ENCODE measurements at regions not wholly inside any gene's neighbourhood (a gene's known extent, or its start where the extent isn't known, plus 50 kb on each side); places are given as distances from the start of the nearest gene placed in this dataset.

DNA sequence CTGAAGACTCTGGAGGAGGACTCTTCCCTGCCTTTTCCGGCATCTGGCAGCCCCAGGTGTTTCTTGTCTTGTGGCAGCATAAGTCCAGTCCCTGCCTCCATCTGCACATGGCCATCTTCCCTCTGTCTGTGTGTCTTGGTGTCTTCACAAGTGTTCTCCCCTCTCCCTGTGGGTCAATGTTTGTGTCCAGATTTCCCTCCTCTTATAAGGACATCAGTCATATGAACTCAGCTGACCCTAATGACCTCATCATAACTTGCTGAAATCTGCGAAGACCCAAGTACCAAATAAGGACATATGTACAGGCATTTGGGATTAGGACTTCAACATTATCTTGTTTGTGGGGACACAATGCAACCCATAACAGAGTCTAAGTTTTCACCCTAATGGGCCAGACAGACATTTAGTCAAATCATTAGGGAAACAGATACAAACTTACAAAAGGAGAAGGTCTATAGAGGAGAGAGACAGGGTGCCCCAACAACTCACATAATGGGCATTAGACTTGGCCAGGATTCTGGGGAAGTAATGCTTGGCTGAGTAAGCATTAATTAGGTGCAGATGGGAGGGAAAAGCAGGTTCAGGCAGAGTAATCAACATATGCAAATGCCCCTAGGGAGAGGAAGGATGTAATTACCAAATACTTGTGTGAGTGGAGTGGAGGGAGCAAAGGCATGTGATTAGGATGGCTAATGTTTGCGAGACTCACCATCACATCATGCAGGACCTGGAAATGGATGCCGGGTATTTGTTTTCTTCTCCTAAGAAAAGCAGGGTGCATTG, 372.8 kb upstream of the TBL1XR1 start:
- H3K9me3 ChIP-seq: no peaks in the 10 kb centered on the region
- no peak overlapping the region for H3K4me3 ChIP-seq
- no peaks in the 10 kb centered on the region for H3K36me3 ChIP-seq
- TF ChIP-seq, protein P1, sequence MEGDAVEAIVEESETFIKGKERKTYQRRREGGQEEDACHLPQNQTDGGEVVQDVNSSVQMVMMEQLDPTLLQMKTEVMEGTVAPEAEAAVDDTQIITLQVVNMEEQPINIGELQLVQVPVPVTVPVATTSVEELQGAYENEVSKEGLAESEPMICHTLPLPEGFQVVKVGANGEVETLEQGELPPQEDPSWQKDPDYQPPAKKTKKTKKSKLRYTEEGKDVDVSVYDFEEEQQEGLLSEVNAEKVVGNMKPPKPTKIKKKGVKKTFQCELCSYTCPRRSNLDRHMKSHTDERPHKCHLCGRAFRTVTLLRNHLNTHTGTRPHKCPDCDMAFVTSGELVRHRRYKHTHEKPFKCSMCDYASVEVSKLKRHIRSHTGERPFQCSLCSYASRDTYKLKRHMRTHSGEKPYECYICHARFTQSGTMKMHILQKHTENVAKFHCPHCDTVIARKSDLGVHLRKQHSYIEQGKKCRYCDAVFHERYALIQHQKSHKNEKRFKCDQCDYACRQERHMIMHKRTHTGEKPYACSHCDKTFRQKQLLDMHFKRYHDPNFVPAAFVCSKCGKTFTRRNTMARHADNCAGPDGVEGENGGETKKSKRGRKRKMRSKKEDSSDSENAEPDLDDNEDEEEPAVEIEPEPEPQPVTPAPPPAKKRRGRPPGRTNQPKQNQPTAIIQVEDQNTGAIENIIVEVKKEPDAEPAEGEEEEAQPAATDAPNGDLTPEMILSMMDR (IDR thresholded peaks at IDR 0.05): no peak
- DNase-seq (ENCODE audit: low spot score): no peak
- H3K4me1 ChIP-seq: peaks cover 0 to 9% of the 10 kb centered on the region in 2 donors
- H3K27me3 ChIP-seq: no peaks in the 10 kb centered on the region
- no peak overlapping the region for H3K27ac ChIP-seq

DNA sequence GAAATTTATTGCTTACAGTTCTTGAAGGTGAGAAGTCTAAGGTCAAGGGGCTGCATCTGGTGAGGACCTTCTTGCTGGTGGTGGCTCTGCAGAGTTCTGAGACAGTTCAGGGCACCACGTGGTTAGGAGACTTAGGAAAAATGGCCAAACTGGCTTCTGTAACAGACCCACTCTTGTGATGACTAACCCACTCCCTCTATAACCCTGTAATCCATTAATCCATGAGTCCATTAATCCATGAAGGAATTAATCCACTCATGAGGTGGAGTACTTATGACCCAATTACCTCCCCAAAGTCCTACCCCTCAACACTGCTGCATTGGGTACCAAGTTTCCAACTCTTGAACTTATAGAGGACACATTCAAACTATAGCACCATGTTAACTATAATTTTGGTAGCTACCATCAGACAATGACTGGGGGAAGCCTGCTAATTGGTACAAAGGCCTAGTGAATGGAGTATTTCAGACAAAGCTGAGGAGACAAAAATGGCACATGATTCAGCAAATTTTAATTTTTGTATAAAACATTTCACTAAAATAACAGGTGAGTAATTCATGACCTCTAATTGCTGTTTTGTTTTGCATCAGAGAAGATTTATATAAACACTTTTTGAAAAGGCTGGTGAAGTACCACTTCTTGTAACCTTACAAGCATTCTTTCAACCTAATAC, 374.1 kb upstream of the TBL1XR1 start:
- Histone ChIP-seq H3K4me1 (peaks cover 0 to 9% of the 10 kb centered on the region in 2 donors), H3K27ac (no peak overlapping the region), H3K27me3 (no peaks in the 10 kb centered on the region), H3K36me3 (no peaks in the 10 kb centered on the region), H3K4me3 (no peak overlapping the region), H3K9me3 (no peaks in the 10 kb centered on the region)
- TF ChIP-seq, protein P1 (IDR thresholded peaks at IDR 0.05): no peak
- DNase-seq (ENCODE audit: low spot score): no peak

DNA sequence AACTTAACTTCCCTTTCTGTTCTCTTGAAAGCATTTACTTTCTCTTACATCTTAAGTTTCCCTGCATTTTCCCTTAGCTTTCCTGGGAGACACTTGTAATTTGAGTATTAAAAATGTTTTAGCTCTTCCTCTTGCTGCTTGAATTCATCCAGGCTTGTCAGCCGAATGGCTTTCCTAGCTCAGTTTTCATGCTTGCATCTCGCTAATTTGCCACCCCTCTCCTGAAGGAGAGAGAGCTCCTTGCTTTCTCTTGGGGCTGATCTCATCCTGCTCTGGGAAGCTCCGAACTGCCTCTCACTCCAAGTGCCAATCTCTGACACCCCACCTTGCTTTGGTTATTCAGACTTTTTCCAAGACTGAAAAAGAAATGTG, 374.6 kb upstream of the TBL1XR1 start:
- TF ChIP-seq, protein P1 (IDR thresholded peaks at IDR 0.05): no peak
- no peaks in the 10 kb centered on the region for H3K9me3 ChIP-seq
- H3K27ac ChIP-seq: no peak overlapping the region
- H3K4me3 ChIP-seq: no peak overlapping the region
- no peak for DNase-seq (ENCODE audit: low spot score)
- no peaks in the 10 kb centered on the region for H3K36me3 ChIP-seq
- peaks cover 0 to 9% of the 10 kb centered on the region in 2 donors for H3K4me1 ChIP-seq
- H3K27me3 ChIP-seq: no peaks in the 10 kb centered on the region

DNA sequence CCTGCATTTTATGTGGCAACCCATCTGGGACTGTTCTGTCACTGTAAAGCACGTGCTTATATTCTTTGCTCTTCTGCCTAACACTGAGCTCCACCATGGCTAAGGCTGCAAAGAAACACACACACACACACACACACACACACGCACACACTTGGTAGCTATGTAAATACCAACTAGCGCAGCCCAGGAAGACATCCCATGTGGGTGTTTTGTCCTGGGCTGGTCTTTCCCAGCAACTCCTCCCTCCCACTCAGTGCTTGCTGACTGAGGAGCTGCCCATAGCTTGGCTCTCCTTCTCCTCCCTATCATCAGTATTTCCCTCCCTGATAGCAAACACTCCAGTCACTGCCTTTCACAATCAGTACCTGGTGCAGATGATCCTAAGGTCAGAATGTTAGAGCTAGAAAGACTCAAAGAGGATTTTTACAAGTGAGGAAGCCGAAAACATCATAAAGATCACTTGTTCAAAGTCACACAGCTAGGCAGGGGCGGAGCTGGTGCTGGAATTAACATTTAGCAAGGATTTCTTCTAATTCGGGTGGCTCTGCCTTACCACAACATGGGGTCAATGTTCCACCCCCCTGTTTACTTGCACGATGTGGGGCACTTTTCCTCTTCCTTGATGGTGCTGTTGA, 377.1 kb upstream of the TBL1XR1 start:
- no peaks in the 10 kb centered on the region for H3K36me3 ChIP-seq
- no peaks in the 10 kb centered on the region for H3K27me3 ChIP-seq
- no peak overlapping the region for H3K27ac ChIP-seq
- H3K4me1 ChIP-seq: peaks cover 0 to 9% of the 10 kb centered on the region in 2 donors
- H3K4me3 ChIP-seq: no peak overlapping the region
- TF ChIP-seq, protein P1 (IDR thresholded peaks at IDR 0.05): no peak
- DNase-seq (ENCODE audit: low spot score): no peak
- no peaks in the 10 kb centered on the region for H3K9me3 ChIP-seq

- no peak overlapping the region for H3K4me3 ChIP-seq
- H3K4me1 ChIP-seq: peaks cover 0 to 9% of the 10 kb centered on the region in 2 donors
- H3K9me3 ChIP-seq: no peaks in the 10 kb centered on the region
- DNase-seq (ENCODE audit: low spot score): no peak
- TF ChIP-seq, protein P1 (IDR thresholded peaks at IDR 0.05): no peak
- no peaks in the 10 kb centered on the region for H3K27me3 ChIP-seq
- H3K36me3 ChIP-seq: no peaks in the 10 kb centered on the region
- H3K27ac ChIP-seq: no peak overlapping the region
Observed at GRCh38 chr3:177576746-177577145, 379.5 kb upstream of the TBL1XR1 start.
